ENCODE measurements at regions not wholly inside any gene's neighbourhood (a gene's known extent, or its start where the extent isn't known, plus 50 kb on each side); places are given as distances from the start of the nearest gene placed in this dataset.

- TF ChIP-seq CTCF (conservative IDR thresholded peaks at IDR 0.05) (no peak), ZFX (IDR thresholded peaks at IDR 0.05) (no peak)
Measured at GRCh38 chr1:229119876-229120275, 151.0 kb upstream of the RAB4A start.

Data from C4-2B (cell line).